Loucy (cell line): ENCODE measurements at regions not wholly inside any gene's neighbourhood (a gene's known extent, or its start where the extent isn't known, plus 50 kb on each side); places are given as distances from the start of the nearest gene placed in this dataset.

Experiments used
- EZH2phosphoT487 ChIP-seq: fragments of 200-600 bp; IDR thresholded peaks from 2 replicates; pipeline ENCODE4 v1.6.1; 2018; ENCODE audit warnings: antibody characterized with exemption, mild to moderate bottlenecking, moderate library complexity, borderline replicate concordance
- TF ChIP-seq, protein P1 (sequence below): fragments of 200-600 bp; sonication (generic); conservative IDR thresholded peaks from 2 replicates; pipeline ENCODE4 v1.5.1; 2014; ENCODE audit warnings: mild to moderate bottlenecking, antibody characterized with exemption, low read length

DNA sequence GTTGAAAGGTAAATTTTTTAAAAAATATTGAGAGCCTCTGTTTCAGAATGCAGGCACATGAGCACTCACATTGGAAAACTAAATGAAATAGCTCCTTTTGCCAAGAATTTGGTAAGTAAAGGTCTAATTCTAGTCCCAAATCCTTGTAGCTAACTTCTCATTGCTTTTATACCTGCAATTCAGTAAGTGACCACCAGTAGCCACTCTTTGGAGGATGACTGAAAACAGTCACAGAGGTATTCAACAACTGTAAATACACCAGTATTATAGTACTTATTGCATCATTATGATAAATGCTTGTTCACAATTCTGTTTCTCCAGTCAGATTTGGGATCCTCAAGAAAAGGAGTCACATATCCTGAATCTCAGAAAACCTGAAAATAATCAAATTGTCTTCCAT is 562.4 kb upstream of the CDH11 start:
- TF ChIP-seq, protein P1, sequence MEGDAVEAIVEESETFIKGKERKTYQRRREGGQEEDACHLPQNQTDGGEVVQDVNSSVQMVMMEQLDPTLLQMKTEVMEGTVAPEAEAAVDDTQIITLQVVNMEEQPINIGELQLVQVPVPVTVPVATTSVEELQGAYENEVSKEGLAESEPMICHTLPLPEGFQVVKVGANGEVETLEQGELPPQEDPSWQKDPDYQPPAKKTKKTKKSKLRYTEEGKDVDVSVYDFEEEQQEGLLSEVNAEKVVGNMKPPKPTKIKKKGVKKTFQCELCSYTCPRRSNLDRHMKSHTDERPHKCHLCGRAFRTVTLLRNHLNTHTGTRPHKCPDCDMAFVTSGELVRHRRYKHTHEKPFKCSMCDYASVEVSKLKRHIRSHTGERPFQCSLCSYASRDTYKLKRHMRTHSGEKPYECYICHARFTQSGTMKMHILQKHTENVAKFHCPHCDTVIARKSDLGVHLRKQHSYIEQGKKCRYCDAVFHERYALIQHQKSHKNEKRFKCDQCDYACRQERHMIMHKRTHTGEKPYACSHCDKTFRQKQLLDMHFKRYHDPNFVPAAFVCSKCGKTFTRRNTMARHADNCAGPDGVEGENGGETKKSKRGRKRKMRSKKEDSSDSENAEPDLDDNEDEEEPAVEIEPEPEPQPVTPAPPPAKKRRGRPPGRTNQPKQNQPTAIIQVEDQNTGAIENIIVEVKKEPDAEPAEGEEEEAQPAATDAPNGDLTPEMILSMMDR: peak; percentile 29; the same call in 1 of the 2 replicates
- no peak for TF ChIP-seq EZH2phosphoT487
